Ishikawa (cell line): ENCODE measurements at regions not wholly inside any gene's neighbourhood (a gene's known extent, or its start where the extent isn't known, plus 50 kb on each side); places are given as distances from the start of the nearest gene placed in this dataset.

Experiments
- CEBPB ChIP-seq: IDR thresholded peaks from 2 replicates; pipeline ENCODE4 v1.6.1; 2012
- CREB1 ChIP-seq: IDR thresholded peaks from 2 replicates; pipeline ENCODE4 v1.6.1; 2012; ENCODE audit warnings: low read depth
- EGR1 ChIP-seq: IDR thresholded peaks from 2 replicates; pipeline ENCODE4 v1.6.1; 2012
- EP300 ChIP-seq: IDR thresholded peaks from 2 replicates; pipeline ENCODE4 v1.6.1; 2012; ENCODE audit warnings: borderline replicate concordance
- FOXM1 ChIP-seq: IDR thresholded peaks from 2 replicates; pipeline ENCODE4 v1.6.1; 2012; ENCODE audit warnings: low read depth, borderline replicate concordance
- MAX ChIP-seq: IDR thresholded peaks from 2 replicates; pipeline ENCODE4 v1.6.1; 2012
- NFIC ChIP-seq: IDR thresholded peaks from 2 replicates; pipeline ENCODE4 v1.6.1; 2012
- RAD21 ChIP-seq: IDR thresholded peaks from 2 replicates; pipeline ENCODE4 v1.6.1; 2012; ENCODE audit warnings: low read depth
- REST ChIP-seq: IDR thresholded peaks from 2 replicates; pipeline ENCODE4 v1.6.1; 2012; ENCODE audit warnings: low read depth, mild to moderate bottlenecking
- TAF1 ChIP-seq: IDR thresholded peaks from 2 replicates; pipeline ENCODE4 v1.6.1; 2012; ENCODE audit warnings: low read depth, mild to moderate bottlenecking
- TCF12 ChIP-seq: IDR thresholded peaks from 2 replicates; pipeline ENCODE4 v1.6.1; 2012; ENCODE audit warnings: low read depth
- TEAD4 ChIP-seq: IDR thresholded peaks from 2 replicates; pipeline ENCODE4 v1.6.1; 2012
- USF1 ChIP-seq: IDR thresholded peaks from 2 replicates; pipeline ENCODE4 v1.6.1; 2012
- YY1 ChIP-seq: IDR thresholded peaks from 2 replicates; pipeline ENCODE4 v1.6.1; 2012; ENCODE audit warnings: low read depth
- ZBTB7A ChIP-seq: IDR thresholded peaks from 2 replicates; pipeline ENCODE4 v1.6.1; 2012; ENCODE audit warnings: low read depth

GRCh38 chr14:60575008-60575407 lies 66.1 kb downstream of the SIX6 start:
- TF ChIP-seq CREB1 (no peak), REST (no peak), MAX (no peak), RAD21 (no peak), ZBTB7A (no peak), EGR1 (no peak), TCF12 (no peak), TAF1 (no peak)

GRCh38 chr14:60585676-60586075 lies 63.6 kb downstream of the SIX1 start:
- TF ChIP-seq YY1 (no peak), CREB1 (no peak), RAD21 (no peak), USF1 (no peak), REST (no peak), FOXM1 (no peak), CEBPB (no peak)

GRCh38 chr14:60589442-60589841 lies 59.8 kb downstream of the SIX1 start:
- TF ChIP-seq YY1 = no peak
- TF ChIP-seq TCF12 = no peak
- TF ChIP-seq USF1 = no peak
- no peak for TF ChIP-seq FOXM1
- TF ChIP-seq NFIC = no peak
- no peak for TF ChIP-seq ZBTB7A
- no peak for TF ChIP-seq CEBPB
- TF ChIP-seq RAD21 = no peak
- TF ChIP-seq REST = no peak
- no peak for TF ChIP-seq EP300
- no peak for TF ChIP-seq MAX
- TF ChIP-seq CREB1 = no peak
- TF ChIP-seq TAF1 = no peak
- no peak for TF ChIP-seq EGR1
- TF ChIP-seq TEAD4 = no peak

- TF ChIP-seq TAF1 = no peak
- TF ChIP-seq CEBPB = no peak
- no peak for TF ChIP-seq EGR1
- TF ChIP-seq MAX = no peak
- no peak for TF ChIP-seq REST
- no peak for TF ChIP-seq ZBTB7A
- TF ChIP-seq NFIC = no peak
- no peak for TF ChIP-seq TCF12
- TF ChIP-seq TEAD4 = no peak
Measured at GRCh38 chr14:60590991-60591414, 58.3 kb downstream of the SIX1 start.
